ENCODE measurements at regions not wholly inside any gene's neighbourhood (a gene's known extent, or its start where the extent isn't known, plus 50 kb on each side); places are given as distances from the start of the nearest gene placed in this dataset.

DNA sequence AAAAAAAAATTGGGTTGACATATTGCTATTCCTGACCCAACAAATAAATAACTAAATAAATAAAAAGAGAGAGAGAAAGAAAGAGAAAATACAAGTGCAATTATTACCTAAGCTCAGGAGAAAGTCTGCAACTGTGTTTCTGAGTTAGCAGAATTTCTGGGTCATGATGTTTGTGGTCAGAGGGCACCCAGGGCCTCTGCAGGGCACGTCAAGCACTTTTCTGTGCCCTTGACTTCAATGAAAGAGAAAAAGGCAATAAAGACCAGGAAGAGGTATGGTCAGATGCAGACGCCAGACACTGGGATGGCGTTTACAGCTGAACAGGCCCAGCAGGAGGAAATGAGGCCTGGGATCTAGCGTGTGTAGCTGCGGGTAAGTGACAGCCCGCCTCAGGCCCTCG is 160.9 kb upstream of the GDF10 start:
- Histone ChIP-seq H3K36me3 (ENCODE audit: control insufficient read depth, insufficient read depth, low read length) (no peaks in the 10 kb centered on the region), H3K9me3 (ENCODE audit: control insufficient read depth, low read length) (no peaks in the 10 kb centered on the region), H3K4me1 (ENCODE audit: control insufficient read depth, insufficient read depth, low read length, poor library complexity, severe bottlenecking) (no peaks in the 10 kb centered on the region), H3K27me3 (replicated peaks; ENCODE audit: control insufficient read depth, insufficient read depth, low read length, poor library complexity, severe bottlenecking) (no peaks in the 10 kb centered on the region), H3K27ac (ENCODE audit: insufficient read depth, low read length, poor library complexity, severe bottlenecking) (no peak overlapping the region), H3K4me3 (ENCODE audit: insufficient read depth, low read depth, low read length, poor library complexity, severe bottlenecking) (no peak overlapping the region)
- DNase-seq = no peak

DNA sequence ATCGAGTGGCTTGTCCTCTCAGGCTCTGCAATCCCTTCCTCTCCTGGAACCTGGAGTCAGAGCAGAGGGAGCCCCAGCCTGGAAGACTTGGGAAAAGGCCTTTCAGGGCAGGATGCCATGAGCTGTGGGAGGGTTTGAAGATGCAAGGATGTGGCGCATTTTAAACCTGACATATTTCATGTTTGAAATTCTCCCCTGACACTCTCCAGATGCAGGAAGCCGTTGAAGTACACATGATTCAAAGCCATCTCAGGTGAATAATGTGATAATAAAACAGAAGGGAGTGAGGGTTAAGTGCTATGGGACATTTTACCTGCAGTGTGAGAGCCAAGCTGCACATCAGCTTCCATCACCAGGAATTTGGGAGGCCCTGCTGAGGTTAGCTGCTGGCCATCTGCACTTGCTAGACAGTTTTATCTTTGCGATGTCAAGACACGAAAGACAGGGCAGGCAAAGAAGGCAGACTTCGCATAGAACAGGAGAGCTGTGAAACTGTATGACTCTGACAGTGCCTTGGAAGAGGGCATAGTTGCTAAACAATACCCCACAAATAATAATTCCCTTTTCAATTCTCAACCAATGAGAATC is 159.1 kb upstream of the GDF10 start:
- Histone ChIP-seq H3K4me1 (ENCODE audit: control insufficient read depth, insufficient read depth, low read length, poor library complexity, severe bottlenecking) (no peaks in the 10 kb centered on the region), H3K36me3 (ENCODE audit: control insufficient read depth, insufficient read depth, low read length) (no peaks in the 10 kb centered on the region), H3K27me3 (replicated peaks; ENCODE audit: control insufficient read depth, insufficient read depth, low read length, poor library complexity, severe bottlenecking) (no peaks in the 10 kb centered on the region), H3K27ac (ENCODE audit: insufficient read depth, low read length, poor library complexity, severe bottlenecking) (no peak overlapping the region), H3K9me3 (ENCODE audit: control insufficient read depth, low read length) (no peaks in the 10 kb centered on the region), H3K4me3 (ENCODE audit: insufficient read depth, low read depth, low read length, poor library complexity, severe bottlenecking) (no peak overlapping the region)
- DNase-seq = no peak

DNA sequence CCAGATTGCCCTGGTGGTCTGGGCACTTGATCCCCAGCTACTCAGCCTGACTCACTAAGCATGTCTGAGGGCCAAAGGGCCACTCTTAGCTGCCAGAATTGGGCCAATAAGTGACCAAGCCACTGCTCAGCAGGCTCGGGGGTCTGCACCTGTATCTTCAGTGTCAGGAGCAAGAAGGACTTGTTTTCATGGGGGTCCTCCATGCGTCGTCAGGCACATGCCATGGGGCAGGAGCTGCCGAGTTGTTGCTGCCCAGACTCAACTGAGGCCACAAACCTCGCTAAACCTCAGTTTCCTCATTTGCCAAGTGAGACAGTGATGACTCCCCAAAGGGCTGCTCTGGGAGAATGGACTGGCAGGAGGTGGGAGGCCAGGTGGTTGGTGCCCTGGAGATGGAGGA is 158.6 kb upstream of the GDF10 start:
- Histone ChIP-seq H3K4me1 (ENCODE audit: control insufficient read depth, insufficient read depth, low read length, poor library complexity, severe bottlenecking) (no peaks in the 10 kb centered on the region), H3K27me3 (replicated peaks; ENCODE audit: control insufficient read depth, insufficient read depth, low read length, poor library complexity, severe bottlenecking) (no peaks in the 10 kb centered on the region), H3K4me3 (ENCODE audit: insufficient read depth, low read depth, low read length, poor library complexity, severe bottlenecking) (no peak overlapping the region), H3K9me3 (ENCODE audit: control insufficient read depth, low read length) (no peaks in the 10 kb centered on the region), H3K27ac (ENCODE audit: insufficient read depth, low read length, poor library complexity, severe bottlenecking) (no peak overlapping the region), H3K36me3 (ENCODE audit: control insufficient read depth, insufficient read depth, low read length) (no peaks in the 10 kb centered on the region)
- DNase-seq = no peak

DNA sequence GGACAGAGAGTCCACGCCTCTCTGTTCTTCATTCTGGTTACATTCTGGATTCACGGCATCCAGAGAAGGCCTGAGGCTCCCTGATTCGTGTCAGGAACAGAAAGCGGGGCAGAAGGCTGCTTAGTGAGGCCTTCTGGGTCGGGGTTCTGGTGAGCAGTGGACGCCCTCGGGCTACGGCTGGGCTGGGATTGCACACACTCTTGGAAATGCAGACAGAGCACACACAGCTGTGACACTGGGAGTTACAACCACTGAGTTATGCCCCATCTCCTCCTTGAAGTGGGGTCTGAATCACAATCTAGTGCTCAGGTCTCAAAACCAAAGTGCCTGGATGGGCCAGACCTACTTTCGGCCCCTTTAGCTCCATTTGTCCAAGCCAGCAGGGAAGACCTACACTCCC is 156.9 kb upstream of the GDF10 start:
- Histone ChIP-seq H3K27ac (ENCODE audit: insufficient read depth, low read length, poor library complexity, severe bottlenecking) (no peak overlapping the region), H3K27me3 (replicated peaks; ENCODE audit: control insufficient read depth, insufficient read depth, low read length, poor library complexity, severe bottlenecking) (no peaks in the 10 kb centered on the region), H3K4me3 (ENCODE audit: insufficient read depth, low read depth, low read length, poor library complexity, severe bottlenecking) (no peak overlapping the region), H3K9me3 (ENCODE audit: control insufficient read depth, low read length) (no peaks in the 10 kb centered on the region), H3K36me3 (ENCODE audit: control insufficient read depth, insufficient read depth, low read length) (no peaks in the 10 kb centered on the region), H3K4me1 (ENCODE audit: control insufficient read depth, insufficient read depth, low read length, poor library complexity, severe bottlenecking) (no peaks in the 10 kb centered on the region)
- no peak for DNase-seq

DNA sequence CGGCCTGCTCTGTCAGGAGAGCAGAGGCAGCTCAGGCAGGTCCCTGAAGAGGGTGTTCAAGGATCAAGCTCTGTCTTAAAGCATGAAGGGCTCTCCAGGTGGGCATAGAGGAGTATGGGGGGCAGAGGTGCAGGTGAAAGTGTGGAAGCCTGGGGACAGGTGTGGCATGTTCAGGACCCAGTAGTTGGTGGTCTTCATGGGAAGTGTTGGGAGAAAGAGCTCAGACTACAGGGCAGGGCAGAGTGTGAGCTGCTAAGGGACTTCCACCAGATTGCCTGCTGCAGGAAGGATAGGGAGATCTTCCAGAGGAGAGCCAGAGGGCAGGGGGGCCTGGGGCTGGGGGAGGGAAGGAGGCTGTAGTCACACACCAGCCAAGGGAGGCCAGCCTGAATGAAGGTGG is 156.5 kb upstream of the GDF10 start:
- no peaks in the 10 kb centered on the region for H3K36me3 ChIP-seq (ENCODE audit: control insufficient read depth, insufficient read depth, low read length)
- no peaks in the 10 kb centered on the region for H3K9me3 ChIP-seq (ENCODE audit: control insufficient read depth, low read length)
- H3K4me1 ChIP-seq (ENCODE audit: control insufficient read depth, insufficient read depth, low read length, poor library complexity, severe bottlenecking) = no peaks in the 10 kb centered on the region
- H3K27me3 ChIP-seq (replicated peaks; ENCODE audit: control insufficient read depth, insufficient read depth, low read length, poor library complexity, severe bottlenecking) = no peaks in the 10 kb centered on the region
- no peak overlapping the region for H3K27ac ChIP-seq (ENCODE audit: insufficient read depth, low read length, poor library complexity, severe bottlenecking)
- DNase-seq = no peak
- H3K4me3 ChIP-seq (ENCODE audit: insufficient read depth, low read depth, low read length, poor library complexity, severe bottlenecking) = no peak overlapping the region

DNA sequence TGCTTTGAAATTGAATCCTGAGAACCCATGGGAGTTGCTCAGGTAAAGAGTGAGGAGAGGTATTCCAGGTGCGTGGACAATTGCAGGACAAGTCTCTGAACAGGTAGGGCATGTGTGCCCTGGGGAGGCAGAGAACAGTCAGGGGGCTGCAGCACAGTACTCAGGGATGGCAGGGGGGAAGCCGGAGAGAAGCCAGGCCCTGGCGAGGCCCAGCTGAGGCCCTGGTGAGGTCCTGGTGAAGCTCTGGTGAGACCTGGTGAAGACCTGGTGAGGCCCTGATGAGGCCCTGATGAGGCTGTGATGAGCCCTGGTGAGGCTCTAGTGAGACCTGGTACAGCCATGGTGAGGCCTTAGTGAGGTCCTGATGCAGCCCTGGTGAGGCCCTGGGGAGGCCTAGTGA is 155.5 kb upstream of the GDF10 start:
- Histone ChIP-seq H3K27me3 (replicated peaks; ENCODE audit: control insufficient read depth, insufficient read depth, low read length, poor library complexity, severe bottlenecking) (no peaks in the 10 kb centered on the region), H3K4me3 (ENCODE audit: insufficient read depth, low read depth, low read length, poor library complexity, severe bottlenecking) (no peak overlapping the region), H3K36me3 (ENCODE audit: control insufficient read depth, insufficient read depth, low read length) (no peaks in the 10 kb centered on the region), H3K4me1 (ENCODE audit: control insufficient read depth, insufficient read depth, low read length, poor library complexity, severe bottlenecking) (no peaks in the 10 kb centered on the region), H3K9me3 (ENCODE audit: control insufficient read depth, low read length) (no peaks in the 10 kb centered on the region), H3K27ac (ENCODE audit: insufficient read depth, low read length, poor library complexity, severe bottlenecking) (no peak overlapping the region)
- no peak for DNase-seq

- no peaks in the 10 kb centered on the region for H3K4me1 ChIP-seq (ENCODE audit: control insufficient read depth, insufficient read depth, low read length, poor library complexity, severe bottlenecking)
- no peak overlapping the region for H3K4me3 ChIP-seq (ENCODE audit: insufficient read depth, low read depth, low read length, poor library complexity, severe bottlenecking)
- H3K9me3 ChIP-seq (ENCODE audit: control insufficient read depth, low read length) = no peaks in the 10 kb centered on the region
- no peaks in the 10 kb centered on the region for H3K36me3 ChIP-seq (ENCODE audit: control insufficient read depth, insufficient read depth, low read length)
- DNase-seq = no peak
- H3K27ac ChIP-seq (ENCODE audit: insufficient read depth, low read length, poor library complexity, severe bottlenecking) = no peak overlapping the region
- no peaks in the 10 kb centered on the region for H3K27me3 ChIP-seq (replicated peaks; ENCODE audit: control insufficient read depth, insufficient read depth, low read length, poor library complexity, severe bottlenecking)
Measured at GRCh38 chr10:47145290-47145934, 154.6 kb upstream of the GDF10 start.

GRCh38 chr10:47146572-47146971 is 153.4 kb upstream of the GDF10 start:
- no peak for DNase-seq
- no peak overlapping the region for H3K4me3 ChIP-seq (ENCODE audit: insufficient read depth, low read depth, low read length, poor library complexity, severe bottlenecking)
- H3K4me1 ChIP-seq (ENCODE audit: control insufficient read depth, insufficient read depth, low read length, poor library complexity, severe bottlenecking) = no peaks in the 10 kb centered on the region
- no peaks in the 10 kb centered on the region for H3K9me3 ChIP-seq (ENCODE audit: control insufficient read depth, low read length)
- H3K27ac ChIP-seq (ENCODE audit: insufficient read depth, low read length, poor library complexity, severe bottlenecking) = no peak overlapping the region
- H3K27me3 ChIP-seq (replicated peaks; ENCODE audit: control insufficient read depth, insufficient read depth, low read length, poor library complexity, severe bottlenecking) = no peaks in the 10 kb centered on the region
- no peaks in the 10 kb centered on the region for H3K36me3 ChIP-seq (ENCODE audit: control insufficient read depth, insufficient read depth, low read length)

DNA sequence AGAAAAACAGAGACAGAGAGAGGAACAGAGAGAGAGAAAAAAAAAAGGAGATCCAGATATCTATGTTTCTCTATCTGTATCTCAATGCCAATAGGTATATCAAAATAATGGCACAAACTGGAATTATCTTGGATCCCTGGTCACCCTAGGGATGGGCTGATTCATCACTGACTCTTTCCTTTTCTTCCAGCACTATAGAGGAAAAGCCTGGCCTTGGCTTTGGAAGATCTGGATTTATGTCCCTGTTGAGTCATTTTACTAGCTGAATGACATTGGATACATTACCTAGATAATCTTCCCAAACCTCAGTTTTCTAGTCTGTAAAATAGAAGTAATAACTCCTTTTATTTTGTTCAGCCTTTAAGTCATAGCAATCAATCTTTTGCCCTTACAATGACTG is 152.8 kb upstream of the GDF10 start:
- no peak for DNase-seq

GRCh38 chr10:47150581-47150980 is 149.4 kb upstream of the GDF10 start:
- H3K36me3 ChIP-seq (ENCODE audit: control insufficient read depth, insufficient read depth, low read length) = no peaks in the 10 kb centered on the region
- peaks cover 4% of the 10 kb centered on the region for H3K9me3 ChIP-seq (ENCODE audit: control insufficient read depth, low read length)
- H3K27me3 ChIP-seq (replicated peaks; ENCODE audit: control insufficient read depth, insufficient read depth, low read length, poor library complexity, severe bottlenecking) = no peaks in the 10 kb centered on the region
- no peak overlapping the region for H3K27ac ChIP-seq (ENCODE audit: insufficient read depth, low read length, poor library complexity, severe bottlenecking)
- no peaks in the 10 kb centered on the region for H3K4me1 ChIP-seq (ENCODE audit: control insufficient read depth, insufficient read depth, low read length, poor library complexity, severe bottlenecking)
- no peak for DNase-seq
- no peak overlapping the region for H3K4me3 ChIP-seq (ENCODE audit: insufficient read depth, low read depth, low read length, poor library complexity, severe bottlenecking)

More for the DNA sequence above, 152.8 kb upstream of the GDF10 start:
- H3K4me3 ChIP-seq (ENCODE audit: insufficient read depth, low read depth, low read length, poor library complexity, severe bottlenecking) = no peak overlapping the region
- H3K4me1 ChIP-seq (ENCODE audit: control insufficient read depth, insufficient read depth, low read length, poor library complexity, severe bottlenecking) = no peaks in the 10 kb centered on the region
- no peaks in the 10 kb centered on the region for H3K9me3 ChIP-seq (ENCODE audit: control insufficient read depth, low read length)
- no peak overlapping the region for H3K27ac ChIP-seq (ENCODE audit: insufficient read depth, low read length, poor library complexity, severe bottlenecking)
- no peaks in the 10 kb centered on the region for H3K36me3 ChIP-seq (ENCODE audit: control insufficient read depth, insufficient read depth, low read length)
- H3K27me3 ChIP-seq (replicated peaks; ENCODE audit: control insufficient read depth, insufficient read depth, low read length, poor library complexity, severe bottlenecking) = no peaks in the 10 kb centered on the region

Measured in effector memory CD4-positive, alpha-beta T cell (primary cell).